ENCODE measurements at regions not wholly inside any gene's neighbourhood (a gene's known extent, or its start where the extent isn't known, plus 50 kb on each side); places are given as distances from the start of the nearest gene placed in this dataset.
"Not testable (repeated sequence)": the region's sequence is repeated elsewhere in the genome, so short reads cannot be mapped to it uniquely, and the experiment has no call there.

- no peak for DNase-seq (ENCODE audit: low spot score)
- FAIRE-seq = no peak
Observed at GRCh38 chr5:3118340-3118739, 366.9 kb upstream of the IRX2 start.

GRCh38 chr5:3116366-3116765 lies 364.9 kb upstream of the IRX2 start:
- no peak for FAIRE-seq
- DNase-seq (ENCODE audit: low spot score) = no peak

GRCh38 chr5:3114467-3114866 lies 363.0 kb upstream of the IRX2 start:
- DNase-seq (ENCODE audit: low spot score) = no peak
- no peak for FAIRE-seq

- FAIRE-seq (no peak), DNase-seq (ENCODE audit: low spot score) (no peak)
Observed at GRCh38 chr5:3110371-3110770, 358.9 kb upstream of the IRX2 start.

GRCh38 chr5:3107156-3107611 lies 355.7 kb upstream of the IRX2 start:
- DNase-seq (ENCODE audit: low spot score) (no peak), FAIRE-seq (no peak)

GRCh38 chr5:3105581-3105980 lies 354.1 kb upstream of the IRX2 start:
- DNase-seq (ENCODE audit: low spot score) = no peak
- FAIRE-seq = no peak

- no peak for FAIRE-seq
- DNase-seq (ENCODE audit: low spot score) = no peak
Observed at GRCh38 chr5:3105172-3105571, 353.7 kb upstream of the IRX2 start.

- FAIRE-seq (no peak), DNase-seq (ENCODE audit: low spot score) (no peak)
Observed at GRCh38 chr5:3104429-3105060, 353.1 kb upstream of the IRX2 start.

GRCh38 chr5:3103262-3103811 lies 351.9 kb upstream of the IRX2 start:
- FAIRE-seq (no peak), DNase-seq (ENCODE audit: low spot score) (no peak)

- no peak for DNase-seq (ENCODE audit: low spot score)
- no peak for FAIRE-seq
Observed at GRCh38 chr5:3102531-3102930, 351.1 kb upstream of the IRX2 start.

- DNase-seq (ENCODE audit: low spot score) = no peak
- FAIRE-seq = no peak
Observed at GRCh38 chr5:3101561-3101960, 350.1 kb upstream of the IRX2 start.

- DNase-seq (ENCODE audit: low spot score) = no peak
- FAIRE-seq = no peak
Observed at GRCh38 chr5:3100921-3101551, 349.6 kb upstream of the IRX2 start.

GRCh38 chr5:3099954-3100353 lies 348.5 kb upstream of the IRX2 start:
- no peak for FAIRE-seq

GRCh38 chr5:3099526-3099925 lies 348.0 kb upstream of the IRX2 start:
- FAIRE-seq (no peak), DNase-seq (ENCODE audit: low spot score) (no peak)

More at GRCh38 chr5:3099954-3100353, 348.5 kb upstream of the IRX2 start:
- no peak for DNase-seq (ENCODE audit: low spot score)

- DNase-seq (ENCODE audit: low spot score) (no peak), FAIRE-seq (no peak)
Observed at GRCh38 chr5:3098821-3099220, 347.3 kb upstream of the IRX2 start.

- DNase-seq (ENCODE audit: low spot score) (no peak), FAIRE-seq (no peak)
Observed at GRCh38 chr5:3092664-3093063, 341.2 kb upstream of the IRX2 start.

- DNase-seq (ENCODE audit: low spot score) (no peak), FAIRE-seq (no peak)
Observed at GRCh38 chr5:3092211-3092610, 340.7 kb upstream of the IRX2 start.

- DNase-seq (ENCODE audit: low spot score) (no peak), FAIRE-seq (no peak)
Observed at GRCh38 chr5:3091040-3091774, 339.7 kb upstream of the IRX2 start.

- DNase-seq (ENCODE audit: low spot score); FAIRE-seq: not testable (repeated sequence)
Observed at GRCh38 chr5:3090305-3090704, 338.8 kb upstream of the IRX2 start.

GRCh38 chr5:3080366-3080765 lies 328.9 kb upstream of the IRX2 start:
- FAIRE-seq (no peak), DNase-seq (ENCODE audit: low spot score) (no peak)

- DNase-seq (ENCODE audit: low spot score) = no peak
- no peak for FAIRE-seq
Observed at GRCh38 chr5:3077684-3078083, 326.2 kb upstream of the IRX2 start.

GRCh38 chr5:3075309-3075708 lies 323.8 kb upstream of the IRX2 start:
- FAIRE-seq (no peak), DNase-seq (ENCODE audit: low spot score) (no peak)
